IPS-18a (cell line): ENCODE measurements at regions not wholly inside any gene's neighbourhood (a gene's known extent, or its start where the extent isn't known, plus 50 kb on each side); places are given as distances from the start of the nearest gene placed in this dataset.

Experiments used
- H3K27ac ChIP-seq: one replicate; pipeline ENCODE4 v1.5.1; 2013; ENCODE audit warnings: low read length
- H3K27me3 ChIP-seq: one replicate; pipeline ENCODE4 v1.6.1; 2013; ENCODE audit warnings: mild to moderate bottlenecking, low read length; ENCODE audit not compliant: control insufficient read depth, insufficient read depth
- H3K36me3 ChIP-seq: one replicate; pipeline ENCODE4 v1.6.1; 2013; ENCODE audit warnings: low read depth, low read length; ENCODE audit not compliant: control insufficient read depth
- H3K4me1 ChIP-seq: one replicate; pipeline ENCODE4 v1.6.1; 2013; ENCODE audit warnings: low read depth, low read length; ENCODE audit not compliant: control insufficient read depth
- H3K4me3 ChIP-seq: one replicate; pipeline ENCODE4 v1.5.1; 2013; ENCODE audit warnings: low read length
- H3K9ac ChIP-seq: one replicate; pipeline ENCODE4 v1.6.1; 2013; ENCODE audit warnings: mild to moderate bottlenecking, low read length, moderate library complexity
- H3K9me3 ChIP-seq: one replicate; pipeline ENCODE4 v1.6.1; 2013; ENCODE audit warnings: low read depth, low read length; ENCODE audit not compliant: control insufficient read depth

- no peak overlapping the region for H3K9ac ChIP-seq
- H3K27me3 ChIP-seq = no peaks in the 10 kb centered on the region
- H3K27ac ChIP-seq = no peak overlapping the region
- H3K4me1 ChIP-seq = no peaks in the 10 kb centered on the region
- H3K36me3 ChIP-seq = no peaks in the 10 kb centered on the region
- no peaks in the 10 kb centered on the region for H3K9me3 ChIP-seq
- H3K4me3 ChIP-seq = no peak overlapping the region
Measured at GRCh38 chr5:86671536-86671935, 53.8 kb downstream of the COX7C start.

- no peaks in the 10 kb centered on the region for H3K27me3 ChIP-seq
- H3K4me1 ChIP-seq = no peaks in the 10 kb centered on the region
- no peak overlapping the region for H3K9ac ChIP-seq
- no peak overlapping the region for H3K4me3 ChIP-seq
- no peaks in the 10 kb centered on the region for H3K36me3 ChIP-seq
- no peaks in the 10 kb centered on the region for H3K9me3 ChIP-seq
- H3K27ac ChIP-seq = no peak overlapping the region
Measured at GRCh38 chr5:86674069-86674468, 56.3 kb downstream of the COX7C start.

GRCh38 chr5:86675311-86675710, 57.6 kb downstream of the COX7C start:
- no peak overlapping the region for H3K4me3 ChIP-seq
- no peaks in the 10 kb centered on the region for H3K36me3 ChIP-seq
- H3K9ac ChIP-seq = no peak overlapping the region
- no peaks in the 10 kb centered on the region for H3K9me3 ChIP-seq
- no peak overlapping the region for H3K27ac ChIP-seq
- H3K27me3 ChIP-seq = no peaks in the 10 kb centered on the region
- no peaks in the 10 kb centered on the region for H3K4me1 ChIP-seq

- Histone ChIP-seq H3K4me3 (no peak overlapping the region), H3K27me3 (no peaks in the 10 kb centered on the region), H3K27ac (no peak overlapping the region), H3K9me3 (no peaks in the 10 kb centered on the region), H3K9ac (no peak overlapping the region), H3K36me3 (no peaks in the 10 kb centered on the region), H3K4me1 (no peaks in the 10 kb centered on the region)
Measured at GRCh38 chr5:86679529-86679928, 61.8 kb downstream of the COX7C start.

GRCh38 chr5:86679949-86680348, 62.2 kb downstream of the COX7C start:
- no peaks in the 10 kb centered on the region for H3K27me3 ChIP-seq
- H3K9me3 ChIP-seq = no peaks in the 10 kb centered on the region
- H3K4me1 ChIP-seq = no peaks in the 10 kb centered on the region
- no peak overlapping the region for H3K9ac ChIP-seq
- no peak overlapping the region for H3K27ac ChIP-seq
- no peak overlapping the region for H3K4me3 ChIP-seq
- H3K36me3 ChIP-seq = no peaks in the 10 kb centered on the region

GRCh38 chr5:86684222-86684621, 66.5 kb downstream of the COX7C start:
- H3K9ac ChIP-seq = no peak overlapping the region
- H3K27ac ChIP-seq = no peak overlapping the region
- H3K4me1 ChIP-seq = no peaks in the 10 kb centered on the region
- H3K36me3 ChIP-seq = no peaks in the 10 kb centered on the region
- H3K4me3 ChIP-seq = no peak overlapping the region
- no peaks in the 10 kb centered on the region for H3K9me3 ChIP-seq
- H3K27me3 ChIP-seq = no peaks in the 10 kb centered on the region

- no peaks in the 10 kb centered on the region for H3K4me1 ChIP-seq
- H3K27ac ChIP-seq = no peak overlapping the region
- H3K9me3 ChIP-seq = no peaks in the 10 kb centered on the region
- no peak overlapping the region for H3K9ac ChIP-seq
- H3K27me3 ChIP-seq = no peaks in the 10 kb centered on the region
- no peaks in the 10 kb centered on the region for H3K36me3 ChIP-seq
- no peak overlapping the region for H3K4me3 ChIP-seq
Measured at GRCh38 chr5:86686046-86686445, 68.3 kb downstream of the COX7C start.

GRCh38 chr5:86688406-86688805, 70.7 kb downstream of the COX7C start:
- Histone ChIP-seq H3K27ac (no peak overlapping the region), H3K36me3 (no peaks in the 10 kb centered on the region), H3K27me3 (no peaks in the 10 kb centered on the region), H3K4me1 (no peaks in the 10 kb centered on the region), H3K9ac (no peak overlapping the region), H3K9me3 (no peaks in the 10 kb centered on the region), H3K4me3 (no peak overlapping the region)

GRCh38 chr5:86689103-86689729, 71.5 kb downstream of the COX7C start:
- Histone ChIP-seq H3K9ac (no peak overlapping the region), H3K36me3 (no peaks in the 10 kb centered on the region), H3K4me1 (no peaks in the 10 kb centered on the region), H3K4me3 (no peak overlapping the region), H3K9me3 (no peaks in the 10 kb centered on the region), H3K27ac (no peak overlapping the region), H3K27me3 (no peaks in the 10 kb centered on the region)

- H3K36me3 ChIP-seq = no peaks in the 10 kb centered on the region
- no peaks in the 10 kb centered on the region for H3K9me3 ChIP-seq
Measured at GRCh38 chr5:86709157-86709881, 91.6 kb downstream of the COX7C start.

GRCh38 chr5:86716121-86716520, 98.4 kb downstream of the COX7C start:
- Histone ChIP-seq H3K27me3 (no peaks in the 10 kb centered on the region), H3K36me3 (no peaks in the 10 kb centered on the region), H3K4me1 (peaks cover 9% of the 10 kb centered on the region), H3K27ac (no peak overlapping the region), H3K9ac (no peak overlapping the region), H3K4me3 (no peak overlapping the region), H3K9me3 (no peaks in the 10 kb centered on the region)

More at GRCh38 chr5:86709157-86709881, 91.6 kb downstream of the COX7C start:
- Histone ChIP-seq H3K4me1 (no peaks in the 10 kb centered on the region), H3K27ac (no peak overlapping the region), H3K27me3 (no peaks in the 10 kb centered on the region), H3K4me3 (no peak overlapping the region), H3K9ac (no peak overlapping the region)
